H9 (cell line): ENCODE measurements at regions not wholly inside any gene's neighbourhood (a gene's known extent, or its start where the extent isn't known, plus 50 kb on each side); places are given as distances from the start of the nearest gene placed in this dataset.

Experiments used
- DNase-seq: peaks from one replicate; pipeline ENCODE4 v3.0.0-alpha.2; 2017
- H2AFZ ChIP-seq: one replicate; pipeline ENCODE4 v1.6.1; 2013; ENCODE audit warnings: mild to moderate bottlenecking, low read length, control low read depth, moderate library complexity
- H2AK5ac ChIP-seq: 2 replicates; pipeline ENCODE4 v1.6.1; 2013; ENCODE audit warnings: low read length, control low read depth, mixed read lengths; ENCODE audit not compliant: insufficient read length
- H2BK120ac ChIP-seq: one replicate; pipeline ENCODE4 v1.6.1; 2013; ENCODE audit warnings: low read depth, mild to moderate bottlenecking, low read length, control low read depth, inconsistent platforms; ENCODE audit not compliant: poor library complexity, severe bottlenecking
- H2BK12ac ChIP-seq: 2 replicates; pipeline ENCODE4 v1.6.1; 2013; ENCODE audit warnings: low read length, control low read depth, mixed read lengths, low read depth; ENCODE audit not compliant: insufficient read length
- H2BK15ac ChIP-seq: 2 replicates; pipeline ENCODE4 v1.6.1; 2013; ENCODE audit warnings: low read depth, low read length, control low read depth
- H2BK20ac ChIP-seq: one replicate; pipeline ENCODE4 v1.6.1; 2013; ENCODE audit warnings: low read depth, mild to moderate bottlenecking, low read length, control low read depth, inconsistent platforms; ENCODE audit not compliant: poor library complexity, severe bottlenecking
- H2BK5ac ChIP-seq: 2 replicates; pipeline ENCODE4 v1.6.1; 2013; ENCODE audit warnings: low read length, control low read depth, mixed read lengths; ENCODE audit not compliant: insufficient read length
- H3K14ac ChIP-seq: 2 replicates; pipeline ENCODE4 v1.6.1; 2013; ENCODE audit warnings: low read length, control low read depth; ENCODE audit not compliant: insufficient read depth
- H3K18ac ChIP-seq: 2 replicates; pipeline ENCODE4 v1.6.1; 2013; ENCODE audit warnings: low read depth, mild to moderate bottlenecking, mixed read lengths, low read length, control low read depth; ENCODE audit not compliant: insufficient read length
- H3K23ac ChIP-seq: 2 replicates; pipeline ENCODE4 v1.6.1; 2013; ENCODE audit warnings: low read length, control low read depth, mixed read lengths, low read depth; ENCODE audit not compliant: insufficient read length
- H3K23me2 ChIP-seq: 2 replicates; pipeline ENCODE4 v1.6.1; 2013; ENCODE audit warnings: low read depth, mild to moderate bottlenecking, mixed read lengths, low read length, control low read depth; ENCODE audit not compliant: insufficient read length, poor library complexity, severe bottlenecking
- H3K27ac ChIP-seq: 2 replicates; pipeline ENCODE4 v1.5.1; 2013; ENCODE audit warnings: low read length, control low read depth, mixed read lengths, low read depth; ENCODE audit not compliant: insufficient read length
- H3K27me3 ChIP-seq: 2 replicates; pipeline ENCODE4 v1.6.1; 2013; ENCODE audit warnings: low read length, control low read depth, inconsistent platforms; ENCODE audit not compliant: insufficient read depth
- H3K4ac ChIP-seq: 2 replicates; pipeline ENCODE4 v1.6.1; 2013; ENCODE audit warnings: low read depth, mild to moderate bottlenecking, control low read depth, inconsistent platforms, low read length, moderate library complexity
- H3K4me1 ChIP-seq: 2 replicates; pipeline ENCODE4 v1.6.1; 2013; ENCODE audit warnings: low read length, control low read depth, inconsistent platforms; ENCODE audit not compliant: insufficient read depth
- H3K4me2 ChIP-seq: 2 replicates; pipeline ENCODE4 v1.6.1; 2013; ENCODE audit warnings: low read length, control low read depth, mixed read lengths; ENCODE audit not compliant: insufficient read length, insufficient read depth
- H3K56ac ChIP-seq: 2 replicates; pipeline ENCODE4 v1.6.1; 2013; ENCODE audit warnings: low read depth, mild to moderate bottlenecking, mixed read lengths, low read length, control low read depth; ENCODE audit not compliant: insufficient read length
- H3K79me1 ChIP-seq: 2 replicates; pipeline ENCODE4 v1.6.1; 2013; ENCODE audit warnings: low read depth, mild to moderate bottlenecking, moderate library complexity, low read length, control low read depth, inconsistent platforms; ENCODE audit not compliant: insufficient read depth, poor library complexity, severe bottlenecking
- H3K79me2 ChIP-seq: 2 replicates; pipeline ENCODE4 v1.6.1; 2013; ENCODE audit warnings: low read length, control low read depth, inconsistent platforms; ENCODE audit not compliant: insufficient read depth
- H3K9ac ChIP-seq: 2 replicates; pipeline ENCODE4 v1.6.1; 2013; ENCODE audit warnings: low read length, control low read depth, mixed read lengths; ENCODE audit not compliant: insufficient read length; ENCODE audit errors: extremely low read depth
- H3K9me3 ChIP-seq: one replicate; pipeline ENCODE4 v1.6.1; 2013; ENCODE audit warnings: low read depth, low read length, inconsistent platforms; ENCODE audit not compliant: control insufficient read depth
- H3T11ph ChIP-seq: one replicate; pipeline ENCODE4 v1.6.1; 2013; ENCODE audit warnings: mild to moderate bottlenecking, low read length, control low read depth, inconsistent platforms
- H4K20me1 ChIP-seq: one replicate; pipeline ENCODE4 v1.6.1; 2013; ENCODE audit not compliant: control insufficient read depth, insufficient read length, insufficient read depth
- H4K5ac ChIP-seq: 2 replicates; pipeline ENCODE4 v1.6.1; 2013; ENCODE audit warnings: low read depth, mild to moderate bottlenecking, mixed read lengths, low read length, control low read depth; ENCODE audit not compliant: insufficient read length
- H4K8ac ChIP-seq: replicated peaks from 2 replicates; pipeline ENCODE4 v1.6.1; 2013; ENCODE audit warnings: low read length, control low read depth, mixed read lengths, low read depth; ENCODE audit not compliant: insufficient read length
- H4K91ac ChIP-seq: 2 replicates; pipeline ENCODE4 v1.6.1; 2013; ENCODE audit warnings: low read depth, mild to moderate bottlenecking, moderate library complexity, mixed read lengths, low read length, control low read depth; ENCODE audit not compliant: insufficient read length
- H3K27ac Mint-ChIP-seq, 3 experiments: 2 replicates in 2 of 3; 3 replicates in 1 of 3; pipeline ENCODE4 v1.8.0; 2020 to 2021; ENCODE audit warnings: mixed read lengths in 3 of 3, mild to moderate bottlenecking in 1 of 3, moderate library complexity in 1 of 3
- H3K27me3 Mint-ChIP-seq: 2 replicates; pipeline ENCODE4 v1.8.0; 2021; ENCODE audit warnings: low read depth, mild to moderate bottlenecking, moderate library complexity, mixed read lengths
- H3K36me3 Mint-ChIP-seq, 3 experiments: 2 replicates in 2 of 3; 3 replicates in 1 of 3; pipeline ENCODE4 v1.8.0; 2020 to 2021; ENCODE audit warnings: low read depth in 3 of 3, mixed read lengths in 3 of 3; ENCODE audit not compliant: insufficient read depth in 1 of 3
- H3K4me1 Mint-ChIP-seq, 2 experiments: 2 replicates each; pipeline ENCODE4 v1.8.0; 2020; ENCODE audit warnings: mixed read lengths in 2 of 2
- H3K4me3 Mint-ChIP-seq, 2 experiments: 2 replicates in 1 of 2; 3 replicates in 1 of 2; pipeline ENCODE4 v1.8.0; 2020 to 2021; ENCODE audit warnings: mild to moderate bottlenecking in 2 of 2, mixed read lengths in 2 of 2, moderate library complexity in 1 of 2
- H3K9me3 Mint-ChIP-seq, 2 experiments: 2 replicates in 1 of 2; 3 replicates in 1 of 2; pipeline ENCODE4 v1.8.0; 2020; ENCODE audit warnings: mild to moderate bottlenecking in 2 of 2, mixed read lengths in 2 of 2, moderate library complexity in 1 of 2
- WGBS: extraction: QIAGEN DNeasy Blood & Tissue Kit; methylation state at CpG from one replicate; pipeline ENCODE4 v1.1.7; 2013; ENCODE audit warnings: missing lambda C conversion rate, low lambda C conversion rate, mixed read lengths; ENCODE audit not compliant: insufficient read length; ENCODE audit errors: extremely low coverage; 5-methylcytosine and 5-hydroxymethylcytosine counted together
- TF ChIP-seq, protein P1 (sequence below): fragments of 200-600 bp; sonication (generic); conservative IDR thresholded peaks from 3 replicates; pipeline ENCODE4 v1.8.0; 2021; ENCODE audit warnings: antibody characterized with exemption, mild to moderate bottlenecking

DNA sequence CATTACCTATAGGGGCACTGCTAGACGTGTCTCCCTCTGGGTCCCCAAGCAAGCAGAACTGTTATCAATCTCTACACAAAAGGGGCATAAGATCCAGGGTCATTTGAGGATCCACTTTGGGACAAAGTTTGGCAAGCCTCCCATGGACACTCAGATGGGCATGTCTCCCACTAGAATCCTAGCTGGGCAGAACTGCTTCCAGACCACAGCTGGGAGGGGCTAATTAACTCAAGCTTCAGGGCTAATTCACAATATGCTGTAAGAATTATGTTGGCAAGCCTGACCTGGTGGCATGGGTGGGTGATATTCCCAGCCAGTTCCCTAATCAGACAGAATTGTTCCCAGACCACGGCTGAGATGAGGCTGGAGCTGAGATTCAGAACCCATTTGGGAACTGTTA, 738.4 kb upstream of the FZD8 start:
- H3K4me2 ChIP-seq = no peak overlapping the region
- no peaks in the 10 kb centered on the region for H3K23me2 ChIP-seq
- no peak overlapping the region for H2BK20ac ChIP-seq
- no peak overlapping the region for H4K5ac ChIP-seq
- H3K79me2 ChIP-seq = no peaks in the 10 kb centered on the region
- H2BK15ac ChIP-seq = no peak overlapping the region
- H2AK5ac ChIP-seq = no peak overlapping the region
- Mint-ChIP-seq H3K9me3 (0 out of 5 replicates have a peak, but pooled peaks cover 0 to 2% of the 10 kb centered on the region in 2 experiments), H3K4me3 (no peak overlapping the region; a peak in 1 of 5 replicates), H3K27ac (no peak overlapping the region), H3K27me3 (no peaks in the 10 kb centered on the region), H3K36me3 (no peaks in the 10 kb centered on the region), H3K4me1 (no peaks in the 10 kb centered on the region)
- DNase-seq = no peak
- H2BK5ac ChIP-seq = no peak overlapping the region
- H3K79me1 ChIP-seq = no peaks in the 10 kb centered on the region
- H4K91ac ChIP-seq = no peak overlapping the region
- H3T11ph ChIP-seq = no peak overlapping the region
- H2AFZ ChIP-seq = no peak overlapping the region
- H3K27ac ChIP-seq = no peak overlapping the region
- TF ChIP-seq, protein P1, sequence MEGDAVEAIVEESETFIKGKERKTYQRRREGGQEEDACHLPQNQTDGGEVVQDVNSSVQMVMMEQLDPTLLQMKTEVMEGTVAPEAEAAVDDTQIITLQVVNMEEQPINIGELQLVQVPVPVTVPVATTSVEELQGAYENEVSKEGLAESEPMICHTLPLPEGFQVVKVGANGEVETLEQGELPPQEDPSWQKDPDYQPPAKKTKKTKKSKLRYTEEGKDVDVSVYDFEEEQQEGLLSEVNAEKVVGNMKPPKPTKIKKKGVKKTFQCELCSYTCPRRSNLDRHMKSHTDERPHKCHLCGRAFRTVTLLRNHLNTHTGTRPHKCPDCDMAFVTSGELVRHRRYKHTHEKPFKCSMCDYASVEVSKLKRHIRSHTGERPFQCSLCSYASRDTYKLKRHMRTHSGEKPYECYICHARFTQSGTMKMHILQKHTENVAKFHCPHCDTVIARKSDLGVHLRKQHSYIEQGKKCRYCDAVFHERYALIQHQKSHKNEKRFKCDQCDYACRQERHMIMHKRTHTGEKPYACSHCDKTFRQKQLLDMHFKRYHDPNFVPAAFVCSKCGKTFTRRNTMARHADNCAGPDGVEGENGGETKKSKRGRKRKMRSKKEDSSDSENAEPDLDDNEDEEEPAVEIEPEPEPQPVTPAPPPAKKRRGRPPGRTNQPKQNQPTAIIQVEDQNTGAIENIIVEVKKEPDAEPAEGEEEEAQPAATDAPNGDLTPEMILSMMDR = no peak
- H4K8ac ChIP-seq = no peak overlapping the region
- no peak overlapping the region for H3K18ac ChIP-seq
- H2BK12ac ChIP-seq = no peak overlapping the region
- H3K9me3 ChIP-seq = no peaks in the 10 kb centered on the region
- no peaks in the 10 kb centered on the region for H3K27me3 ChIP-seq
- no peak overlapping the region for H3K4ac ChIP-seq
- H3K56ac ChIP-seq = no peak overlapping the region
- no peaks in the 10 kb centered on the region for H3K4me1 ChIP-seq
- peaks cover 2% of the 10 kb centered on the region for H4K20me1 ChIP-seq
- H3K23ac ChIP-seq = no peak overlapping the region
- no peak overlapping the region for H3K14ac ChIP-seq
- no peak overlapping the region for H3K9ac ChIP-seq
- WGBS = no CpG with 5 or more reads among the region's 2 CpGs
- no peak overlapping the region for H2BK120ac ChIP-seq
